Loucy (cell line): ENCODE measurements at regions not wholly inside any gene's neighbourhood (a gene's known extent, or its start where the extent isn't known, plus 50 kb on each side); places are given as distances from the start of the nearest gene placed in this dataset.

Experiments used
- H2AFZ ChIP-seq: fragments of 200-600 bp; sonication (generic); 2 replicates; pipeline ENCODE4 v1.6.0; 2016; ENCODE audit warnings: antibody characterized with exemption, mild to moderate bottlenecking, low read length, moderate library complexity
- H3F3A ChIP-seq: fragments of 200-600 bp; 2 replicates; pipeline ENCODE4 v1.6.0; 2016; ENCODE audit warnings: antibody characterized with exemption, low read depth, mild to moderate bottlenecking
- H3K27me3 ChIP-seq: fragments of 200-600 bp; sonication (generic); 2 replicates; pipeline ENCODE4 v1.6.1; 2014; ENCODE audit warnings: low read length, mild to moderate bottlenecking; ENCODE audit not compliant: insufficient read depth, poor library complexity, severe bottlenecking
- H3K36me3 ChIP-seq: fragments of 200-600 bp; sonication (generic); 2 replicates; pipeline ENCODE4 v1.6.1; 2016; ENCODE audit warnings: low read length; ENCODE audit not compliant: insufficient read depth
- H3K4me1 ChIP-seq: fragments of 200-600 bp; sonication (generic); 2 replicates; pipeline ENCODE4 v1.5.1; 2014; ENCODE audit warnings: low read length, mild to moderate bottlenecking; ENCODE audit not compliant: insufficient read depth, poor library complexity, severe bottlenecking
- H3K4me2 ChIP-seq: fragments of 200-600 bp; sonication (generic); 2 replicates; pipeline ENCODE4 v1.6.0; 2014; ENCODE audit warnings: antibody characterized with exemption, low read length, low read depth, mild to moderate bottlenecking; ENCODE audit not compliant: poor library complexity, severe bottlenecking
- H3K4me3 ChIP-seq: fragments of 200-600 bp; sonication (generic); 2 replicates; pipeline ENCODE4 v1.5.1; 2014; ENCODE audit warnings: low read length, mild to moderate bottlenecking, mixed read lengths; ENCODE audit not compliant: poor library complexity, severe bottlenecking
- H3K79me2 ChIP-seq: fragments of 200-600 bp; sonication (generic); 2 replicates; pipeline ENCODE4 v1.6.1; 2014; ENCODE audit warnings: low read length; ENCODE audit not compliant: insufficient read depth
- H3K9ac ChIP-seq: fragments of 200-600 bp; sonication (generic); 2 replicates; pipeline ENCODE4 v1.6.0; 2014; ENCODE audit warnings: mild to moderate bottlenecking, low read depth, low read length, moderate library complexity; ENCODE audit not compliant: poor library complexity, severe bottlenecking
- H3K9me2 ChIP-seq: fragments of 200-600 bp; sonication (generic); replicated peaks from 2 replicates; pipeline ENCODE4 v1.6.1; 2016; ENCODE audit warnings: low read depth, low read length, mixed read lengths
- H3K9me3 ChIP-seq: fragments of 200-600 bp; sonication (generic); 2 replicates; pipeline ENCODE4 v1.6.1; 2014; ENCODE audit warnings: mild to moderate bottlenecking, antibody characterized with exemption, low read length, low read depth; ENCODE audit not compliant: insufficient read depth
- H4K20me1 ChIP-seq: fragments of 200-600 bp; sonication (generic); 2 replicates; pipeline ENCODE4 v1.6.0; 2014; ENCODE audit warnings: antibody characterized with exemption, low read length, mild to moderate bottlenecking; ENCODE audit not compliant: insufficient read depth, poor library complexity, severe bottlenecking
- EZH2phosphoT487 ChIP-seq: fragments of 200-600 bp; IDR thresholded peaks from 2 replicates; pipeline ENCODE4 v1.6.1; 2018; ENCODE audit warnings: antibody characterized with exemption, mild to moderate bottlenecking, moderate library complexity, borderline replicate concordance
- TF ChIP-seq, protein P1 (sequence below): fragments of 200-600 bp; sonication (generic); conservative IDR thresholded peaks from 2 replicates; pipeline ENCODE4 v1.5.1; 2014; ENCODE audit warnings: mild to moderate bottlenecking, antibody characterized with exemption, low read length

DNA sequence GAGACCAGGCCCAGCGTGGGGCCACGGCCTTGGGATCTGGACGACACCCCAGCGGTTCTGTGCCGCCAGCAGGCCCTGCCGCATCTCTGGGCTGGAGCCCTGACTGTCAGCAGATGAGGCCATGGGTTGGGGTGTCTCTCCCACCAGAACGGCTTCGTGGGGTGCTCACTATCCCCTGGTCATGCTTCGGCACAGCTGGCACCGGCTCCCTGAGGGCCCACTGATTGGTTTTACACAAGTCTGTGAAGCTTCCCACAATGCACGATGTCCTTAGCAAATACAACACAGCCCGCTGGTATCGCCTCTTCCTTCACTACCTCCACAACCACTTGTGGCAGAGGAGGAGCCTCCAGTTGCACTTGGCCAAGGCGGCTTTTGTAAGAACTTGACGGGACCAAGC lies 94.3 kb downstream of the THBS2 start:
- H3K4me3 ChIP-seq, result no peak overlapping the region
- H3K4me2 ChIP-seq, result no peak overlapping the region
- no peaks in the 10 kb centered on the region for H3K36me3 ChIP-seq
- H3K79me2 ChIP-seq, result no peaks in the 10 kb centered on the region
- no peak overlapping the region for H3K9ac ChIP-seq
- H3K9me2 ChIP-seq, result no peaks in the 10 kb centered on the region
- H3K27me3 ChIP-seq, result no peaks in the 10 kb centered on the region
- peaks cover 37% of the 10 kb centered on the region; the same call in 1 of the 2 replicates for H3K9me3 ChIP-seq
- no peak overlapping the region for H2AFZ ChIP-seq
- no peaks in the 10 kb centered on the region for H3K4me1 ChIP-seq
- TF ChIP-seq, protein P1, sequence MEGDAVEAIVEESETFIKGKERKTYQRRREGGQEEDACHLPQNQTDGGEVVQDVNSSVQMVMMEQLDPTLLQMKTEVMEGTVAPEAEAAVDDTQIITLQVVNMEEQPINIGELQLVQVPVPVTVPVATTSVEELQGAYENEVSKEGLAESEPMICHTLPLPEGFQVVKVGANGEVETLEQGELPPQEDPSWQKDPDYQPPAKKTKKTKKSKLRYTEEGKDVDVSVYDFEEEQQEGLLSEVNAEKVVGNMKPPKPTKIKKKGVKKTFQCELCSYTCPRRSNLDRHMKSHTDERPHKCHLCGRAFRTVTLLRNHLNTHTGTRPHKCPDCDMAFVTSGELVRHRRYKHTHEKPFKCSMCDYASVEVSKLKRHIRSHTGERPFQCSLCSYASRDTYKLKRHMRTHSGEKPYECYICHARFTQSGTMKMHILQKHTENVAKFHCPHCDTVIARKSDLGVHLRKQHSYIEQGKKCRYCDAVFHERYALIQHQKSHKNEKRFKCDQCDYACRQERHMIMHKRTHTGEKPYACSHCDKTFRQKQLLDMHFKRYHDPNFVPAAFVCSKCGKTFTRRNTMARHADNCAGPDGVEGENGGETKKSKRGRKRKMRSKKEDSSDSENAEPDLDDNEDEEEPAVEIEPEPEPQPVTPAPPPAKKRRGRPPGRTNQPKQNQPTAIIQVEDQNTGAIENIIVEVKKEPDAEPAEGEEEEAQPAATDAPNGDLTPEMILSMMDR, result no peak
- no peak for TF ChIP-seq EZH2phosphoT487
- H4K20me1 ChIP-seq, result no peaks in the 10 kb centered on the region
- H3F3A ChIP-seq, result no peaks in the 10 kb centered on the region

DNA sequence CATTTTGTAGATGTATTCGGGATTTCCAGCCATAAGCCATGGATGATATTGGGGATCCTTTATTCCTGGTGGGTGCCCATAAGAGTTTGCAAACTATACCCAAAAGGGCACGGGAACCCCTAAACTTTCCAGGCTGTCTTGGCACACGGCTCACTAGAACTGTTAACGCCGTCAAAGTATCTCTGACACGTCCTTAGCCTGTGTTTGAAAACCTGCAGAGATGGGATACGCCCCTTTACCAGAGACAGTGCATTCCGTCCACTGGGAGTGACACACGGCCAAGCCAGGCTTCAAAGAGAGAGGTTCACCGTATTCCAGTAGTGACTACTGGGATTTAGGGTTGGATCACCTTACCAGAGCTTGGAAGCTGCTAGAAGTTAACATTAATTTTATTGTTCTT lies 95.0 kb downstream of the THBS2 start:
- no peaks in the 10 kb centered on the region for H3F3A ChIP-seq
- H3K4me1 ChIP-seq, result no peaks in the 10 kb centered on the region
- H3K79me2 ChIP-seq, result no peaks in the 10 kb centered on the region
- H3K4me3 ChIP-seq, result no peak overlapping the region
- no peak overlapping the region for H3K4me2 ChIP-seq
- no peak for TF ChIP-seq EZH2phosphoT487
- TF ChIP-seq, protein P1, result no peak
- peaks cover 37% of the 10 kb centered on the region; the same call in 1 of the 2 replicates for H3K9me3 ChIP-seq
- H3K27me3 ChIP-seq, result no peaks in the 10 kb centered on the region
- H3K9ac ChIP-seq, result no peak overlapping the region
- no peaks in the 10 kb centered on the region for H3K9me2 ChIP-seq
- no peaks in the 10 kb centered on the region for H3K36me3 ChIP-seq
- no peaks in the 10 kb centered on the region for H4K20me1 ChIP-seq
- no peak overlapping the region for H2AFZ ChIP-seq

DNA sequence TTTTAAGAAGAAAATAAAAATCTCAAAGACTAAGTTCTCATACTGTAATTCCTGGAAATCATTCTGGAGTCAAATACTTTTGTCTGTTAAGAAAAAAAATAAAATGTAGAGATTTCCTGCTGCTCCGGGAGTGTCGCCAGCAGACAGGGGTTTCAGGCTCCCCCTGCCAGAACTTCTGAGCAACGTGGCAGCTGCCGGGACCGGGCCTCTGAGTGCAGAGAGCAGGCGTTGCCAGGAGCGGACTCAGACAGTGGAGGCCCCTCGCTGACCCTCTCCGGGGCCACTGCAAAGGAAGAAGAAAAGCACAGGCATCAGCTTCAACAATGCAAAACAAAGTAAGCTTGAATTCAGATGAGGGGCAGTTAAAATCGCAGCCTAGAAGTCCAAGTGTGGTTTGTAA lies 95.5 kb downstream of the THBS2 start:
- Histone ChIP-seq H3K79me2 (no peaks in the 10 kb centered on the region), H3K4me2 (no peak overlapping the region), H3F3A (no peaks in the 10 kb centered on the region), H3K4me3 (no peak overlapping the region), H4K20me1 (no peaks in the 10 kb centered on the region), H3K9me2 (no peaks in the 10 kb centered on the region), H3K36me3 (no peaks in the 10 kb centered on the region), H2AFZ (no peak overlapping the region), H3K9me3 (peaks cover 34% of the 10 kb centered on the region; the same call in 1 of the 2 replicates), H3K27me3 (no peaks in the 10 kb centered on the region), H3K4me1 (no peaks in the 10 kb centered on the region), H3K9ac (no peak overlapping the region)
- TF ChIP-seq, protein P1, result no peak
- TF ChIP-seq EZH2phosphoT487, result no peak
